Thyroid gland (tissue), 4 donors: ENCODE measurements at regions not wholly inside any gene's neighbourhood (a gene's known extent, or its start where the extent isn't known, plus 50 kb on each side); places are given as distances from the start of the nearest gene placed in this dataset.

Source experiments
- POLR2A ChIP-seq, 2 donors: fragments of 450-650 bp; IDR thresholded peaks; one replicate each; pipeline ENCODE4 v1.6.1; 2017; ENCODE audit warnings: antibody characterized with exemption in 2 of 2, mild to moderate bottlenecking in 2 of 2, moderate library complexity in 1 of 2
- TF ChIP-seq, protein P1 (sequence below), 6 experiments: fragments of 200-600 bp in 3 of 6; fragments of 450-650 bp in 3 of 6; sonication (generic) in 3 of 6; IDR thresholded peaks; one replicate each; pipeline ENCODE4 v1.5.1; 2016 to 2019; ENCODE audit warnings: antibody characterized with exemption in 6 of 6, mild to moderate bottlenecking in 2 of 6, inconsistent platforms in 1 of 6, moderate library complexity in 1 of 6

DNA sequence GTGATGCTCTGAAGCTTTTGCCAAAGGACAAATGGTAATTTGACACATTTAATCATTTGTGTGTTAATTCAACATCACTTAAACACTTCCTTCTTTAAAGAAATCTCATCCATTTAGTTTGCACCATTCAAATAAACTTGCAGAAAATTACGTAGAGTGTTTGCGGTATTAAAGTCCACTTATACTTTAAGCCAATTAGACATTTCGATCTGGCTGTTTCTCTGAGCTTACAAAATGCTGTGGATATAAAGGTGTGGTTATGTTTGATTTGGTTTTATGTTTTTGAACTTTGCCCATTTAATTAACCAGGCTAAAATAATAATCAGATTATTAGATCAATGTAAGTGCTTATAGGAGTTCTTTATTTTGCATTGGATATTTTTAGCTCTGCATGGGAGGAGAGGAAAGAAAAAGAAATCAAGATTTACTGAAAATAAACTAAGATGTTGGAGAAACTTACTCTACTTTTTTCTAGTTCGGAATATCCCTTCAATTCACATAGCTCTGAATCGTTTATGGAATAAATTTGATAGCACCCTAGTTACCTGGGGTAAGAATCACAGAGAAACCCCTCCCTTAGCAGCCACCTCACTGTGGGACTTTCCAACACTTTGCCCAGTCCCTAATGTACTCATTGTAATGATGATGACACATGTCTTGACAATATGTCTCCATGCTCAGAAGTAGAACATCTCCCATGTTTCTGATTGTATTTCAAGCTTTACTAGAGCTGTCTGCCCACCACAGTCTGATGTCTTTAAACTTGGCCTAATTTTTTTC lies 268.0 kb downstream of the BTG1 start:
- TF ChIP-seq, protein P1, sequence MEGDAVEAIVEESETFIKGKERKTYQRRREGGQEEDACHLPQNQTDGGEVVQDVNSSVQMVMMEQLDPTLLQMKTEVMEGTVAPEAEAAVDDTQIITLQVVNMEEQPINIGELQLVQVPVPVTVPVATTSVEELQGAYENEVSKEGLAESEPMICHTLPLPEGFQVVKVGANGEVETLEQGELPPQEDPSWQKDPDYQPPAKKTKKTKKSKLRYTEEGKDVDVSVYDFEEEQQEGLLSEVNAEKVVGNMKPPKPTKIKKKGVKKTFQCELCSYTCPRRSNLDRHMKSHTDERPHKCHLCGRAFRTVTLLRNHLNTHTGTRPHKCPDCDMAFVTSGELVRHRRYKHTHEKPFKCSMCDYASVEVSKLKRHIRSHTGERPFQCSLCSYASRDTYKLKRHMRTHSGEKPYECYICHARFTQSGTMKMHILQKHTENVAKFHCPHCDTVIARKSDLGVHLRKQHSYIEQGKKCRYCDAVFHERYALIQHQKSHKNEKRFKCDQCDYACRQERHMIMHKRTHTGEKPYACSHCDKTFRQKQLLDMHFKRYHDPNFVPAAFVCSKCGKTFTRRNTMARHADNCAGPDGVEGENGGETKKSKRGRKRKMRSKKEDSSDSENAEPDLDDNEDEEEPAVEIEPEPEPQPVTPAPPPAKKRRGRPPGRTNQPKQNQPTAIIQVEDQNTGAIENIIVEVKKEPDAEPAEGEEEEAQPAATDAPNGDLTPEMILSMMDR (IDR thresholded peaks at IDR 0.05): no peak
- TF ChIP-seq POLR2A (IDR thresholded peaks at IDR 0.05): no peak
